ENCODE measurements at regions not wholly inside any gene's neighbourhood (a gene's known extent, or its start where the extent isn't known, plus 50 kb on each side); places are given as distances from the start of the nearest gene placed in this dataset.

DNA sequence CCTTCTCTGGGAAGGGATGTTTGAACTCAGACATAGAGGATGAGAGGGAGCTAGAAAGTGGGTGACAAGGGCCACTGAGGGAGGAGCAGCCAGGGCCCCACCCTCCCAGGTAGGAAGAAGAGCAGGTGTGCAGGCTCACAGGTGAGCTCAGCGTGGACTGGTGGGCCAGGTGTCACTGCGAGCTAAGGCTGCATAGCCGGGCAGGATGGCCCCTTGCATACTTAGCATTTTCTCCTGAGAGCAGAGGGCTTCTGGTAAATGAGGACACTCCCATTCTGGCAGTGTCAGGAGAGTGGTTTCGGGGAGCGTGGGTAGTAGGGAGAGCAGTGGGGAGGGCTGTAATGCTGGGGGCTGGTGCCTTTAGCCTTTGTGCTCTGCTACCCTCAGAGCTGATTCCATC is 843.4 kb downstream of the TBC1D22A start:
- ChIA-PET CTCF (interaction anchor here (0.6 kb wide), 1 partner anchor 502 kb away, joined by 3 read pairs; no protein-coding TSS in a partner anchor), POLR2A (no interaction called here)
- no peaks in the 10 kb centered on the region for H3K9me3 ChIP-seq (ENCODE audit: control insufficient read depth, insufficient read depth, low read depth, low read length)
- no peaks in the 10 kb centered on the region for H3K4me1 ChIP-seq (ENCODE audit: control insufficient read depth, insufficient read depth, low read length)
- TF ChIP-seq ZNF394 (tag by site-specific recombination; IDR thresholded peaks at IDR 0.05; ENCODE audit: borderline replicate concordance) (no peak), GLI4 (tag by site-specific recombination; IDR thresholded peaks at IDR 0.05) (no peak), ZNF571 (tag by site-specific recombination; IDR thresholded peaks at IDR 0.05) (no peak), ZNF501 (tag by site-specific recombination; IDR thresholded peaks at IDR 0.05) (no peak), ZNF548 (tag by site-specific recombination; IDR thresholded peaks at IDR 0.05) (no peak), ZNF629 (tag by site-specific recombination; IDR thresholded peaks at IDR 0.05) (no peak), ZFP41 (tag by site-specific recombination; IDR thresholded peaks at IDR 0.05; ENCODE audit: borderline replicate concordance) (no peak), ZBTB17 (tag by site-specific recombination; IDR thresholded peaks at IDR 0.05) (no peak)
- TF ChIP-seq, protein P1, sequence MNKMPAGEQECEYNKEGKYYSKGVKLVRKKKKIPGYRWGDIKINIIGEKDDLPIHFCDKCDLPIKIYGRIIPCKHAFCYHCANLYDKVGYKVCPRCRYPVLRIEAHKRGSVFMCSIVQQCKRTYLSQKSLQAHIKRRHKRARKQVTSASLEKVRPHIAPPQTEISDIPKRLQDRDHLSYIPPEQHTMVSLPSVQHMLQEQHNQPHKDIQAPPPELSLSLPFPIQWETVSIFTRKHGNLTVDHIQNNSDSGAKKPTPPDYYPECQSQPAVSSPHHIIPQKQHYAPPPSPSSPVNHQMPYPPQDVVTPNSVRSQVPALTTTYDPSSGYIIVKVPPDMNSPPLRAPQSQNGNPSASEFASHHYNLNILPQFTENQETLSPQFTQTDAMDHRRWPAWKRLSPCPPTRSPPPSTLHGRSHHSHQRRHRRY (tag by site-specific recombination; IDR thresholded peaks at IDR 0.05): no peak
- H3K36me3 ChIP-seq (ENCODE audit: control insufficient read depth in 2 of 2, insufficient read depth in 1 of 2, low read length in 2 of 2): no peaks in the 10 kb centered on the region
- H3K27ac ChIP-seq (ENCODE audit: extremely low read depth, low read depth, low read length): no peak overlapping the region
- no peak overlapping the region for H3K4me3 ChIP-seq (ENCODE audit: low read depth, low read length)

DNA sequence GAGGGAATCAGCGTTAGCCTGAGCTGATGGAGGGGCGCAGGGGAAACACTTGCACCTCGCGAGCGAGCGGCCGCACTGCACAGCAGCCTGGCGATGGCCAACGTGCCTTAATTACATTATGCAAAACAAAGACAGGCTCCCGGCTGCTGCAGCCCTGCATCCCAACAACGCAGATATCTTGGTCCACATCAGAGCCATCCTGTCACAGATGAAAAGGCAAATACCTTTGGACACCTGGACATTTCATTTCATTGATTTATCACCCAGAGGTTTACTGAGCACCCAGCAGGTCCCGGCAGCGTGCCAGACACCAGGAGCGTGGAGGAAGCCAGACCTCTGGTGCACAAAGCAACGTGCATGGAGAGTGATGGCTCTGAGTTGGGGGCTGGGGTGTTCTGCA is 843.0 kb downstream of the TBC1D22A start:
- Histone ChIP-seq H3K4me3 (ENCODE audit: low read depth, low read length) (no peak overlapping the region), H3K27ac (ENCODE audit: extremely low read depth, low read depth, low read length) (no peak overlapping the region), H3K9me3 (ENCODE audit: control insufficient read depth, insufficient read depth, low read depth, low read length) (no peaks in the 10 kb centered on the region), H3K36me3 (ENCODE audit: control insufficient read depth in 2 of 2, insufficient read depth in 1 of 2, low read length in 2 of 2) (no peaks in the 10 kb centered on the region), H3K4me1 (ENCODE audit: control insufficient read depth, insufficient read depth, low read length) (no peaks in the 10 kb centered on the region)
- ChIA-PET CTCF (no interaction called here), POLR2A (no interaction called here)
- TF ChIP-seq ZNF529 (tag by site-specific recombination; IDR thresholded peaks at IDR 0.05; ENCODE audit: insufficient replicate concordance) (no peak), ZNF10 (tag by site-specific recombination; IDR thresholded peaks at IDR 0.05) (no peak), ZNF658 (tag by site-specific recombination; IDR thresholded peaks at IDR 0.05) (no peak), SALL2 (tag by site-specific recombination; IDR thresholded peaks at IDR 0.05; ENCODE audit: borderline replicate concordance) (no peak), ZNF785 (tag by site-specific recombination; IDR thresholded peaks at IDR 0.05) (no peak), ZNF132 (tag by site-specific recombination; IDR thresholded peaks at IDR 0.05; ENCODE audit: borderline replicate concordance) (no peak), ZNF558 (tag by site-specific recombination; IDR thresholded peaks at IDR 0.05) (no peak), ZNF391 (tag by site-specific recombination; IDR thresholded peaks at IDR 0.05; ENCODE audit: borderline replicate concordance, low read depth) (no peak)
- TF ChIP-seq, protein P2, sequence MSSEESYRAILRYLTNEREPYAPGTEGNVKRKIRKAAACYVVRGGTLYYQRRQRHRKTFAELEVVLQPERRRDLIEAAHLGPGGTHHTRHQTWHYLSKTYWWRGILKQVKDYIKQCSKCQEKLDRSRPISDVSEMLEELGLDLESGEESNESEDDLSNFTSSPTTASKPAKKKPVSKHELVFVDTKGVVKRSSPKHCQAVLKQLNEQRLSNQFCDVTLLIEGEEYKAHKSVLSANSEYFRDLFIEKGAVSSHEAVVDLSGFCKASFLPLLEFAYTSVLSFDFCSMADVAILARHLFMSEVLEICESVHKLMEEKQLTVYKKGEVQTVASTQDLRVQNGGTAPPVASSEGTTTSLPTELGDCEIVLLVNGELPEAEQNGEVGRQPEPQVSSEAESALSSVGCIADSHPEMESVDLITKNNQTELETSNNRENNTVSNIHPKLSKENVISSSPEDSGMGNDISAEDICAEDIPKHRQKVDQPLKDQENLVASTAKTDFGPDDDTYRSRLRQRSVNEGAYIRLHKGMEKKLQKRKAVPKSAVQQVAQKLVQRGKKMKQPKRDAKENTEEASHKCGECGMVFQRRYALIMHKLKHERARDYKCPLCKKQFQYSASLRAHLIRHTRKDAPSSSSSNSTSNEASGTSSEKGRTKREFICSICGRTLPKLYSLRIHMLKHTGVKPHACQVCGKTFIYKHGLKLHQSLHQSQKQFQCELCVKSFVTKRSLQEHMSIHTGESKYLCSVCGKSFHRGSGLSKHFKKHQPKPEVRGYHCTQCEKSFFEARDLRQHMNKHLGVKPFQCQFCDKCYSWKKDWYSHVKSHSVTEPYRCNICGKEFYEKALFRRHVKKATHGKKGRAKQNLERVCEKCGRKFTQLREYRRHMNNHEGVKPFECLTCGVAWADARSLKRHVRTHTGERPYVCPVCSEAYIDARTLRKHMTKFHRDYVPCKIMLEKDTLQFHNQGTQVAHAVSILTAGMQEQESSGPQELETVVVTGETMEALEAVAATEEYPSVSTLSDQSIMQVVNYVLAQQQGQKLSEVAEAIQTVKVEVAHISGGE (tag by site-specific recombination; conservative IDR thresholded peaks at IDR 0.05; ENCODE audit: low read depth): no peak
- TF ChIP-seq, protein P3, sequence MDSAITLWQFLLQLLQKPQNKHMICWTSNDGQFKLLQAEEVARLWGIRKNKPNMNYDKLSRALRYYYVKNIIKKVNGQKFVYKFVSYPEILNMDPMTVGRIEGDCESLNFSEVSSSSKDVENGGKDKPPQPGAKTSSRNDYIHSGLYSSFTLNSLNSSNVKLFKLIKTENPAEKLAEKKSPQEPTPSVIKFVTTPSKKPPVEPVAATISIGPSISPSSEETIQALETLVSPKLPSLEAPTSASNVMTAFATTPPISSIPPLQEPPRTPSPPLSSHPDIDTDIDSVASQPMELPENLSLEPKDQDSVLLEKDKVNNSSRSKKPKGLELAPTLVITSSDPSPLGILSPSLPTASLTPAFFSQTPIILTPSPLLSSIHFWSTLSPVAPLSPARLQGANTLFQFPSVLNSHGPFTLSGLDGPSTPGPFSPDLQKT (IDR thresholded peaks at IDR 0.05; ENCODE audit: borderline replicate concordance, low read depth, low read length): no peak
